Kidney tubule cell (primary cell): ENCODE measurements at regions not wholly inside any gene's neighbourhood (a gene's known extent, or its start where the extent isn't known, plus 50 kb on each side); places are given as distances from the start of the nearest gene placed in this dataset.

ENCODE experiments used
- DNase-seq: peaks from one replicate; pipeline ENCODE4 v3.0.0-alpha.2; 2018; ENCODE audit warnings: low spot score

DNA sequence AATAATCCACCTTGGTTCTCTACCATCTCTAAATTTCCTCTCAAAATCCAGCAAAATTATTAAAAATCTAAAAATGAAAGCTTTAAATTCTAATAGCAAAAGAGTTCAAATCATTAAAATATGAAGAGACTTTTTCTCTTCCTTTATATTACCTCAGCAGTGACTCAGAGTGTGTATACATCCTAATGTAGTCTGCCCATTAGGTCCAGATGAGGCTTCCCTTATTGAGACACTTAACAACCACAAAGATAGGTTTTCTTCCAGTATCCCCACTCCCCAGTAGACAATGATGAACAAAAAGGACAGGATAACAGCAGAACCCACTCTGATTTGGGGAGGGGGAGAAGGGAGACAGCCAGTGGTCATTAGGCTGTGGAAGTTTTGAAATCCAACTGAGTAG is 61.5 kb upstream of the DCBLD2 start:
- DNase-seq = no peak

GRCh38 chr3:98962189-98962930 is 60.9 kb upstream of the DCBLD2 start:
- peak; percentile 100 for DNase-seq

- no peak for DNase-seq
Measured at GRCh38 chr3:98961161-98962155, 60.0 kb upstream of the DCBLD2 start.

DNA sequence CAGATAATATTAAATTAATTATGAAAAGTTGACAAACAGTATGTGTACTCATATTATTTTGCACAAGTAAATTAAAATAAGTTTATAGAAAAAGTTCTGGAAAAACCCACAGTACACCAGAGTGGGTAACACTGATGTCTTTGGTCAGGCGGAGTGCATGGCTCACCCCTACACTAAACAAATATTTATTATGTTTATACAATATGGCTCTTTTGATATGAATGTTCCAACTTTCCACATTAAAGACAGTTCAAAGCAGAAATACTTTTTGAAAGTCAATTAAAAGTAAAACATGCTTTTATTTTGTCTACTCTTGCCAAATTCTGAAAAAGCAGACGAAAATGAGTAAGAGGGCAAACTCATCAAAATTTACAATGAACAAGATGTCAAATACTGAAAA is 56.2 kb upstream of the DCBLD2 start:
- DNase-seq = no peak

- DNase-seq = no peak
Measured at GRCh38 chr3:98956008-98956407, 54.5 kb upstream of the DCBLD2 start.

GRCh38 chr3:98954791-98955604 is 53.5 kb upstream of the DCBLD2 start:
- peak; percentile 43 for DNase-seq

GRCh38 chr3:98954242-98954641 is 52.7 kb upstream of the DCBLD2 start:
- DNase-seq = no peak

GRCh38 chr3:98952404-98952803 is 50.9 kb upstream of the DCBLD2 start:
- DNase-seq = no peak
